ENCODE measurements at regions not wholly inside any gene's neighbourhood (a gene's known extent, or its start where the extent isn't known, plus 50 kb on each side); places are given as distances from the start of the nearest gene placed in this dataset.

DNA sequence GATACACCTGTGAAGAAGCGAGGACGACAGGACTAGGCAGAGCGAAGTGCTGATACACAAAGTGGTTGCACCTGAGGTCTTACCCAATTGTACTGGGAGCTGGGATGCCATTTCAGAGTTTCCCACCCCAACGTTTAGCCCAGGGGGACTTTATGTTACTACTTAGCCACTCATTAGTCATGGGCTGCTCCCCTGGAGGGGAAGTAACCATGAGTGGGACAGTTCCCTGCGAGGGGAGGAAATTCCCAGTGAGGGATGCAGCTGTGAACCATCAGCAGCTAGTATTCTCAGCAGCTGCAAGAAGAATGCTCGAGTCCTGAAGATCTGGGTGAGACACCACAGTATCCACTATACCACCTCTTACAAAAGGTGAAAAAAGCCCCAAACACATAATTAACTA lies 93.7 kb upstream of the ACTBL2 start:
- DNase-seq = no peak

DNA sequence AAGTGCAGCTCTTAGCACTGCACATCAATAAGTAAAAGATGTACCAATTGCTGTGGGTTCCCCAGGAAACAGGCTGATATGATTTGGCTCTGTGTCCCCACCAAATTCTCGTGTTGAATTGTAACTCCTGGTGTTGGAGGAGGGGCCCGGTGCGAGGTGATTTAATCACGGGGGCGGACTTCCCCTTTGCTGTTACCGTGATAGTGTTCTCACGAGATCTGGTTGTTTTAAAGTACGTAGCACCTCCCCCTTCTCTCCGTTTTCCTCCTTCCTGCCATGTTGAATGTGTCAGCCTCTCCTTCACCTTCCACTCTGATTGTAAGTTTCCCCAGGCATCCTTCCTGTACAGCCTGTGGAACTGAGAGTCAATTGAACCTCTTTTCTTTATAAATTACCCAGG lies 93.2 kb upstream of the ACTBL2 start:
- DNase-seq = no peak

DNA sequence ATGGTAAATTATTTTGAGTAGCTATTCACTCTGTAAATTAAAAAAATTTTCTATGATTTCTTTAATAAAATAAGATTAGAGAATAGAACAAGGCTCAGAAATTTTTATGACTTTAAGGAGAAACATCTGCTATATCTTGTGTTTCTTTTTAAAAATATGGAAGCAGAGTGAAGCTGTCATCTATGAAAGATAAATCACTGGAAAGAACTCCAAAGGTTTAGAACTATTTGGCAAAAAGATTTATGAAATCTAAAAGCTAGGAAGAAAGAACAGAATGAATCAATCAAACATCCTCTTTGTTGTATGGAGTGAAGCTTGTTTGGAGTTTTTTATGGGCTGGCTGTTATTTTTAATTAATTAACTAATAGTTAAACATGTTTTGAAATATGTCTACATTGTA lies 89.8 kb upstream of the ACTBL2 start:
- no peak for DNase-seq

DNA sequence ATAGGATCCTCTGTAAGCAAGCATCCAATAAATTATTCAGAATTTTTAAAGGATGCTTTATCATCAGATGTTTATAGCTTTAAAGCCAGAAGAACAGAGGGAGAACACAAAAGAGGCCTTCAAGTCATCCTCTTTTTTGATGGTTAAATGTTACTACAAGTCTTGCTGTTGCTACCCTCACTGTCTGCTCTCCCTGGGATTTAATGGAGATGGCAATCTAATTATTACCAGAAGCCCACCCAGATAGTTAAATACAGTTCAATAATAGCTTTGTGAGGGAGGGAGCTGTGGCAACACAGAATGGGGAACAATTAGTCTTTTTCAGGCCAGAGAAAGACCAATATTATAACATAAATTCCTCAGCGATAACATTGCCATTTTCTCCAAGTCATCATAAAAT lies 87.0 kb upstream of the ACTBL2 start:
- DNase-seq = no peak

DNA sequence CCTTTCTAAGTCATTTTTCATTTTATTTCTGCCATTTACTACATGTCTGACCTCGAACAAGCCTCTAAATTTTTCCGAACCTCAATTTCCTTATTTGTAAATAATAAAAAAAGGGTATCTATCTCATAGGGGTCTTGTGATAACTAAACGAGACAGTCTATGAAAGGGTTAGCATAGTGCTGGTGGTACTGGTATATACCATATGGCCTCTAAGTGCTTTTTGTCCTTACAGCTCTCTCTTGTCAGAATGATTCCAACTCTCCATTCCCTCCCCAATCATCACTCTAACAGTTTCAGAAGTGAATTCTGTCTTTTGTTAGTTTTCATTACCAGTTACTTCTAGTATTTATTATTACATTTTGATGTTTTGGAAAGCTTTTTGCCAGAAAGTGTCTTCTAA lies 85.5 kb upstream of the ACTBL2 start:
- no peak for DNase-seq

DNA sequence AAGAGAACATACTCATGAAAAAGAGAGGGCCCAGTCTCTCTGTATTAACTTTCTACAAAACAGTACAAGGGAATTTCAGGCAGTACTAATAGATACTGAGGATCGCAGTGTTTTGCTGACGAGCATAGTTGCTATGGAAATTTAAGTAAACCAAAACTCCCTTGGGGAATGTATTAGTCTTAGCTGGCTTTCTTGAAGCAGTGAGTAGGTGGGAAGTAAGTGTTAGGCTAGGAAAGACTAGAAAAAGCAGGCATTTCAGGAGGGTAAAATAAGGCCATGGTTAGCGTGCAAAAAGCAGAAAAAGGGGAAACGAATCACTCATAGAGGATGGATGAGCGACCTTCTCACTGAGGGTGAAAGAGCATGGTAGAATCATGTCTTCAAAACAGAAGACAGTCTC lies 84.3 kb upstream of the ACTBL2 start:
- no peak for DNase-seq

DNA sequence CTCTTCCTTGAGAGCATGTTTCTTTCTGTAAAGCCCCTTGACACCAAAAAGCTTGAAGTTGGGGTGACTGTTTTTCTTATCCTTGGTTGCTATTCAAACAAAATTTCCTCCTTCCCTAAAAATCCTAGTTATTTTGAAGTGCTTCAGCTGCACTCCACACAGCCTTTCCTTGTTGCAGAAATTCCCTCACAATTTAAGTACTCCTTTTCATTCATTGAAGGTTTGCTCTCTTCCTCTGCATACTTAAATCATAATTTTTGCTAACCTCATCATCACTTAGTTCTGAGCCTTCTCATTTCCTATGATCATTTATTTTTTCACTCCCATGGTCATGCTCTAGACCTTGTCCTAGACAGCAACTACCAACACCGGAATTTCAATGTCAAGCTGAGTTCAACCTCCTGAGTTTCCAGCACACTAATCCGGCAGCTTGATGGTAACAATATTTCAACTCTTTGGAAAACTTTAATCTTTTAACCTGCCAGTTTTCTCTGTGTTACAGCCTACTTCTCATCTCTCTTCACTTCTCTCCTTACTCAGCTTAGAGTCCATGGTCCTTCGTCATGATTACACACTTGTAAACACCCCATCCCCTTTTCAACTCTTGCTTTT lies 78.7 kb upstream of the ACTBL2 start:
- no peak for DNase-seq

DNA sequence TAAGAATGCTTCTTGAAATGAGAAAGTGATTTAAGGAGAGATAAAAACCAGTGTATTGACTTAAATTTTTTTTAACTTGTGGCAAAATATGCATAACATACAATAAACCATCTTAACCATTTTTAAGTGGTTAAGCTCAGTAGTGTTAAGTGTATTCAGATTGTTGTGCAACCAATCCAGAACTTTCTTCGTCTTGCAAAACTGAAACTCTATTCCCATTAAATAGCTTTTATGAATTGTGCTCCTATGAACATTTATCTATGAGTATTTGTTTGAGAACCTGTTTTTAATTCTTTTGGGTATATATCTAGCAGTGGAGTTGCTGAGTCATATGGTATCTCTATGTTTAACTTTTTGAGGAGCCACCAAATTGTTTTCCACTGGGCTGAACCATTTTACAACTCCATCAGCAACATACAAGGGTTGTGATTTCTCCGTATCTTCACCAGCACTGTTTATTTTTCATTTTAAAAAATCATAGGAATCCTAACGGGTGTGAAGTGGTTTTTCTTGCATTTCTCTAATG lies 76.6 kb upstream of the ACTBL2 start:
- DNase-seq = no peak

DNA sequence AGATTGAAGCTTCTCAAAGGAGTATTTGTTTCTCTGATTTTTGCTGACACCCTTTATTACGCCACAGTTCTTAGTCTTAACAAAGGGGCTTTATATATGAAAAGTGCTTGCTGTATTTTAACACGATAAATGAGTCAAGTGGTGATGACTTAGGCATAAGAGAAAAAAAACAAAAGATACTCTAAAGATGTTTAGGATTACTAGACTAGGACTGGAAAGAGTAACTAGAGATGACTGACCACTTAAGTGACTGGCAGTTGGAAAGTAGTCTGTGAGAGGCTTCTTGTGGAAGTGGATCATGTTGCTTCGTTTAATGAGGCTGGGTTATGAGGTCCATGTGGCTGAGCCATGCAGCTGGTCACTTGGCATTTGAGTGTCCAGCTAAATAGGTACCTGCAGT lies 69.4 kb upstream of the ACTBL2 start:
- DNase-seq = peak; percentile 35

DNA sequence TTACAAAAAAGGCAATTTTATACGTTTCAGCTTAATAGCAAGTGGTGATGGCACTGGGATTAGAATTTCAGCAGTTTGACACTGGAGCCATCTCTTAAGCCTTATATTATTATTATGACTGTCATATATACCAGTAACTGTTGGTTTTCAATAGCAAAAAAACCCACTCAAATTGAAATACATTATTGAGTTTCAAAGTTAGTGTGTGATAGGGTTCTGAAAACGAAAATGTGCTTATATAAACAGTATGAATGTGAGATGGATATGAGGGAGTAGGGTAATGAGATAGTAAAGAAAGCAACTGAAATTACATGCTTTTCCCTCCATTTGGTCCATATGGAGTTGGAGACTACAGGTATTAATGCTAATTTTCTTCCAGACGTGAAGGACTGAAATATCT lies 68.6 kb upstream of the ACTBL2 start:
- DNase-seq = no peak

DNA sequence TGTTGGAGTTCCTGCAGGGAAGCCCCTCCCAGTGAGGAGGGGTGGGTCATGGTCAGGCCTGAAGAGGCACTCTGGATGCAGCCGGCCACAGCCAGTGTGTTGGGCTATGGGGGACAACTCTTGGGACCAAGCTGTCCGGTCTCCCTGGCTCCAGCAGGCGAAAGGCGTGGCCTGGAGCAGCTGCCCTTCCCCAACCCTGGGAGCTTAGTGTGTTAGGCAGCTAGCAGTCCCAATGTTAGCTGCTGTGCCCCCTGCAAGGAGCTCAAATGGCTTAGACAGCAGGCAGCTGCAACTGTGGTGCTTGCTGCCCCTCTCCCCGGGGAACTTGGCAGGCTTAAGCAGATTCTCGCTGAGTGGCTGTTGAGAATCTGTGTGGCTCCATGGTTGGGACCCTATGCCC lies 67.5 kb upstream of the ACTBL2 start:
- DNase-seq = no peak

DNA sequence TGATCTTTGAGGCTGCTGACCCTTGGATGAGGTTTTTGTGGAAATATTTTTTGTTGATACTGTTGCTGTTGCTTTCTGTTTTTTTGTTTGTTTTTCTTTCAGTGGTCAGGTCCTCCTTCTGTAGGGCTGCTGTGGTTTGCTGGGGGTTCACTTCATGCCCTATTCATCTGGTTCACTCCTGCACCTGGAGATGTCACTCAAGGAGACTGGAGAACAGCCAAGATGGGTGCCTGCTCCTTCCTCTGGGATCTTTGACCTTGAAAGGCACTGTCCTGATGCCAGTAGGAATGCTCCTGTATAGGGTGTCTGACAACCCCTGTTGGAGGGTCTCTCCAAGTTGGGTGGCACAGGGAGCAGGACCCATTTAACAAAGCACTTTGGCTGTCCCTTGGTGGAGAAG lies 67.0 kb upstream of the ACTBL2 start:
- DNase-seq = no peak

DNA sequence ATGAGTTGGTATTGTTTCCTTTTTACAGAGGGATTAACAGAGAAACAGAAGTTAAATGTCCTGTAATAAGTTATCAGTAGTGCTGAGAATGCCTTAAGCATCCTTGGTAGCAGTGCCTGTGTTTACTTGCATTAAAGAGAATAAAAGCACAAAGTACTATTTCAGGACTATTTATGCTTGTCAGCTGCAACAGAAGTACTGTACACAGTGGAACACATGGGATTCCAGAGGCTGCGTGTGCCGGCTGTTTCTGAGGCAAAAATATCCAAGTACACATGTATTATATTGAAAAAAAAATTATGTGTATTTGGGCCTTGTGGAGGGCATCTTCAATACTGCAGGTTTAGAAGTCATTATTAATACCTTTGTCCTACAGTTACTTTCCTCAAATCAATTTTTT lies 58.2 kb upstream of the ACTBL2 start:
- DNase-seq = no peak

DNA sequence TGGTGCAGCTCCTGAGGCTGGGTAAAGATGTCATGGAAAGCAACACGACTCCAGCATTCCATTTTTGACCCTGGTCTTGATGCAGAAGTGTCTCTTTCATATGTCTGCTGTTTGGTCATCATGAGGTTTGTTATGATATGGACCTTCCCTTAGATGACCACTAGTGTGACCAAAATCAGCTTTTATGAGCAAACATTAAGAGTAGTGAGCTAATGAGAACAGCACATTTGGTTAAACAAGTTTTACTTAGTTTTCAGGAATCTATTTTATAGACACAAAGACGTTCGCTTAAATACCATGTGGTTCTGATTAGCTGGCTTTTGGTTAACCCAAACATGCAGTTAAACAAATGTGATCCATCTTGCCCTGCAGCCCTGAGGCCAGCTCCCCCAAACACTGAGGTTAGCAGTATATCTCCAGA lies 56.7 kb upstream of the ACTBL2 start:
- DNase-seq = no peak

DNA sequence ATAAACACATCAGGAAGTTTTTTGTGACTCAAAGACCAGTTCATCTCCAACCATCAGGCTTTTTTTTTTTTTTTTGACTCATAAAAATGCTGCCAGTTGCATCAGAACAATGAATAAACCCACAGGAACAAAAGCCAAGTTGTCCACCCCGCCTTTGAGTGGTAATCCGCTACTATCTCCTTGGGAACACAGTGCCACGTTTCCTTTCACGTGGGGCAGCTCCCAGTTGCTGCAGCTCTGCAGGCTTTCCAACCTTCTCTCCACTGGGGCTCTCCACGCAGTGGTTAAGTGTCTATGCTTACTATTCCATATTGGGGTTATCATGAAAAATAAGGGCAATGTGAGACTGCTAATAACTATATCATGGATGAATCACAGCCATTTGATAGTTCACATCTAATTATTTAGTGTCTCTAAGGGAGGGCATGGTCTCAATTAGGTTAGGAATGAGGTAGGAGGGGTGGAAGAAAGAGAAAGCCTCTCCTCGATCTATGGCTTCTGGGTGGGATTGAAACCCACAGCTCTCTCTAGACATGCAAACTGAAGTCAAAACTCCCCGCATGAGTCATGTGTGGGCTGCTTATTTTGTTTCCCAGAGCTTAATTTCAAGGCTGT lies 55.8 kb upstream of the ACTBL2 start:
- DNase-seq = no peak

DNA sequence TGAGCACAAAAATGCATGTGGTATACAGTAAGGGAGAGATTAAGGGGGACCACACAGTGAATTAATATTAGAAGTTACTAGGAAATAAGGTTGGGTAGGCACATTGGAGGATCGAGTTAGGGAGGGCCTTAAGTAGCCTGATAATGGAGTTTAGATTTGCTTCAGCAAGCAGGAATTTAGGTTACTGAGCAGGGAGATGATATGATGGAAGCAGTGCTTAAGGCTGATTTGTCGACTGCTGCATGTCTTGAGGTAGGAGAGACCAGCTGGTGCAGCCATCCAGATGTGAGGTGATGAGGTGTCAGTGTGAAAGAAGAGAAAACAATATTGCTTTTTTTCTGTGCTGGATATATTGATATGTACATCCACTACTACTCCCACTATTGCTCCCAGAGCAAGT lies 55.2 kb upstream of the ACTBL2 start:
- no peak for DNase-seq

DNA sequence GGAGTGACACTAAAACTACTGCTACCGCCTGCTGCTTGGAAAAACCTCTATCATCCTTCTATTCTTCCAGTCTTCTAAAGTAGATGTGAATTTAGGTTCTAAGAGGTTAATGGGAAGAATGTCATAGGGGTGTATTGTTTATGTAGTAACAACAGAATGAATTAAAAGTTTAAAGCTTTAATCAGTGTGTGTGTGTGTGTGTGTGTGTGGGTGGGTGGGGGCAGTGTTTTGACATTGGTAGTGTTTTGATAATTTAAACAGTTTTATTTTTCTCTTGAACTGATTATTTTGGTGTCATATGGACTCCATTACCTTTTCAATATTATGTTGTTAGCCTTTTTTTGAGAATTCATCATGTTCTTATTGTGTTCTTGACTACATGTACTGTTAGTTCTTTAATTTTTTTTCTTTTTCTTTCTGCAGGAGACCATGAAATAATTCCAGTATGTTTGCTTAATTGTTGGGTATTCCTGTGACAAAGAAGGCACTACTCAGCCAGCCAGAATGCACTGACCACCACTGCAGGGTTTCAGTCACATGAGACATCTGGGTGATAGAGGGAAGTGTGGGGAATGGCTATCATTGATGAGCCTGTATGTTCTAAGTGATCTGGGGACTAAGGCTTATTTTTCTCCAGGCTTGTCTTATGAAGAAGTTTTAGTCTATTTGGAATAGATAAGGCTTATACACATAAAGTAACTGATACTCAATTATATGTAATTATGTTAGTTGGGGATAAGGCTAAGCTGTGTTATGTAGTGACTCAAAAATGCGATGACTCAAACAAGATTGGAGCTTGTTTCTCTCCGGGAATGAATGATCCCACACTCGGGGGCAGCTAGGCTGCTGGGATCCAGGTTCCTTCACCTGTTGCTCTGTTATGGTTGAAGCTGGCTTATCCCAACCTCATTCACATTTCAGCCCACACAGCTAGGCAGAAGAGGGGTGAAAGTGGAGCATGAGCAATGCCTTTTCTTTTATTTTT lies 50.2 kb upstream of the ACTBL2 start:
- DNase-seq = no peak

All from NCI-H187 treated with DMSO at 0.1 percent for 48 hours (cell line).